Anterior cingulate cortex (tissue), 58 donors: ENCODE measurements at regions not wholly inside any gene's neighbourhood (a gene's known extent, or its start where the extent isn't known, plus 50 kb on each side); places are given as distances from the start of the nearest gene placed in this dataset.

Source experiments
- DNase-seq, 58 donors: peaks; one replicate each; lab custom pipeline; 2025; lab: John Stamatoyannopoulos, UW

GRCh38 chr18:76686737-76687231 is 135.6 kb upstream of the ZNF236 start:
- peak in 41 of 58 donors; percentile 5 to 68 (median 33) for DNase-seq

- DNase-seq = no peak
Measured at GRCh38 chr18:76685860-76686259, 136.5 kb upstream of the ZNF236 start.

GRCh38 chr18:76685402-76685801 is 137.0 kb upstream of the ZNF236 start:
- no peak for DNase-seq

GRCh38 chr18:76684265-76684664 is 138.1 kb upstream of the ZNF236 start:
- DNase-seq = peak in 1 of 58 donors; percentile 5

- no peak for DNase-seq
Measured at GRCh38 chr18:76679945-76680344, 142.4 kb upstream of the ZNF236 start.

- DNase-seq = no peak
Measured at GRCh38 chr18:76679259-76679658, 143.1 kb upstream of the ZNF236 start.

GRCh38 chr18:76678248-76678647 is 144.1 kb upstream of the ZNF236 start:
- peak in 52 of 58 donors; percentile 18 to 92 (median 68) for DNase-seq

- DNase-seq = no peak
Measured at GRCh38 chr18:76674596-76674995, 147.8 kb upstream of the ZNF236 start.

GRCh38 chr18:76673281-76674185 is 148.8 kb upstream of the ZNF236 start:
- no peak for DNase-seq

- DNase-seq = no peak
Measured at GRCh38 chr18:76672627-76673026, 149.7 kb upstream of the ZNF236 start.

GRCh38 chr18:76670564-76671288 is 151.6 kb upstream of the ZNF236 start:
- peak in 19 of 58 donors; percentile 8 to 59 (median 18) for DNase-seq

- DNase-seq = no peak
Measured at GRCh38 chr18:76668546-76668945, 153.8 kb upstream of the ZNF236 start.

- DNase-seq = no peak
Measured at GRCh38 chr18:76668119-76668518, 154.2 kb upstream of the ZNF236 start.

- no peak for DNase-seq
Measured at GRCh38 chr18:76667603-76668002, 154.8 kb upstream of the ZNF236 start.

- DNase-seq = no peak
Measured at GRCh38 chr18:76662626-76663025, 159.7 kb upstream of the ZNF236 start.

GRCh38 chr18:76660571-76661192 is 161.7 kb upstream of the ZNF236 start:
- no peak for DNase-seq

GRCh38 chr18:76658627-76659026 is 163.6 kb upstream of the ZNF516 start:
- no peak for DNase-seq

GRCh38 chr18:76657911-76658470 is 162.9 kb upstream of the ZNF516 start:
- DNase-seq = no peak

GRCh38 chr18:76656925-76657827 is 162.1 kb upstream of the ZNF516 start:
- DNase-seq = no peak

- DNase-seq = no peak
Measured at GRCh38 chr18:76654577-76654976, 159.5 kb upstream of the ZNF516 start.
